Right lobe of liver (tissue), 6 donors: ENCODE measurements at regions not wholly inside any gene's neighbourhood (a gene's known extent, or its start where the extent isn't known, plus 50 kb on each side); places are given as distances from the start of the nearest gene placed in this dataset.

ENCODE experiments used
- ATAC-seq, 4 donors: fragments of 200-7000 bp; cut with Tn5 transposase; one replicate each; pipeline ENCODE4 v1.9.1; 2020; ENCODE audit warnings: mild to moderate bottlenecking in 4 of 4, moderate library complexity in 4 of 4
- DNase-seq, 3 donors: peaks; one replicate each; pipeline ENCODE4 v3.0.0-alpha.2; 2020
- H3K27ac ChIP-seq, 3 donors: fragments of 200-600 bp; one replicate each; pipeline ENCODE4 v1.8.0; 2022
- H3K27me3 ChIP-seq, 2 donors: fragments of 200-600 bp; one replicate each; pipeline ENCODE4 v1.8.0; 2022
- H3K36me3 ChIP-seq, 4 donors: fragments of 200-600 bp; sonication (generic) in 1 of 4; one replicate each; pipeline versions ENCODE4 v1.5.1 to v1.8.0; 2017 to 2022; ENCODE audit warnings: control low read depth in 1 of 4
- H3K4me1 ChIP-seq, 4 donors: fragments of 200-600 bp; sonication (generic) in 1 of 4; one replicate each; pipeline versions ENCODE4 v1.5.1 to v1.8.0; 2017 to 2022; ENCODE audit warnings: control low read depth in 1 of 4
- H3K4me3 ChIP-seq, 3 donors: fragments of 200-600 bp; one replicate each; pipeline ENCODE4 v1.8.0; 2022
- H3K9me3 ChIP-seq, 4 donors: fragments of 200-600 bp; sonication (generic) in 1 of 4; one replicate each; pipeline versions ENCODE4 v1.5.1 to v1.8.0; 2017 to 2022; ENCODE audit warnings: control low read depth in 1 of 4
- POLR2A ChIP-seq: fragments of 450-650 bp; IDR thresholded peaks from one replicate; pipeline ENCODE4 v1.6.1; 2017; ENCODE audit warnings: antibody characterized with exemption, mild to moderate bottlenecking
- WGBS: methylation state at CpG from one replicate; pipeline ENCODE4 v1.1.6; 2018; ENCODE audit warnings: low coverage, low lambda C conversion rate; ENCODE audit not compliant: insufficient coverage; ENCODE audit errors: missing lambda C conversion rate; 5-methylcytosine and 5-hydroxymethylcytosine counted together
- intact Hi-C, 2 donors: fragments of 100-400 bp; cut with DNase I; formaldehyde crosslinking; loops; one replicate each; pipeline versions ENCODE4 v1.11.2 to v1.14.1; 2022
- TF ChIP-seq, protein P1 (sequence below), 4 donors: fragments of 200-600 bp in 3 of 4; fragments of 450-650 bp in 1 of 4; IDR thresholded peaks; one replicate each; pipeline versions ENCODE4 v1.5.1 to v1.8.0; 2016 to 2022; ENCODE audit warnings: antibody characterized with exemption in 4 of 4, mild to moderate bottlenecking in 2 of 4
- donor health status: DM: no; HTN: yes; CAD: no.
- donor health status: DM: no; HTN: no; CAD: no.
- donor health status: DM: no; HTN: no; CAD: no.
- donor health status: DM: no; HTN: yes; CAD: no.
- donor health status: DM: no; HTN: yes; CAD: no.

DNA sequence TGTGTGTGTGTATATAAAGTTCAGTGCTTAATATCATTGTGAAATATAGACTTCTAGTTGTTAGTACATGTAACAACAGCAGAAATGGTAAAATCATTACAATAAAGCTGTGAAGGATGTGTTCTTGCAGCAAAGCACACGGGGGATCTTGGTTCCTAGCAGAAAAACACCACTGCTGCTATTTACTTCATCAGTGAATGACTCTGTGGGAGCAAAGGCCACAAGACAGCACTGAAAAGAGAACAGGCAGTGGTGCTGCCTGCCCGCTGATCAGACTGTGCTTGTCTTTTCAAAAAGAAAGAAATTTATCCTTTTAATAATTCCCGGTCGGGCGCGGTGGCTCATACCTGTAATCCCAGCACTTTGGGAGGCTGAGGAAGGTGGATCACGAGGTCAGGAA is 689.9 kb upstream of the CITED2 start:
- no peaks in the 10 kb centered on the region for H3K4me1 ChIP-seq
- H3K27me3 ChIP-seq: no peaks in the 10 kb centered on the region
- H3K27ac ChIP-seq: no peak overlapping the region
- no peak overlapping the region for H3K4me3 ChIP-seq
- WGBS: 53% methylated on average over 7 of the region's 7 CpGs
- intact Hi-C loops: no loop called here
- H3K9me3 ChIP-seq: no peaks in the 10 kb centered on the region
- no peak for DNase-seq
- no peaks in the 10 kb centered on the region for H3K36me3 ChIP-seq
- TF ChIP-seq, protein P1, sequence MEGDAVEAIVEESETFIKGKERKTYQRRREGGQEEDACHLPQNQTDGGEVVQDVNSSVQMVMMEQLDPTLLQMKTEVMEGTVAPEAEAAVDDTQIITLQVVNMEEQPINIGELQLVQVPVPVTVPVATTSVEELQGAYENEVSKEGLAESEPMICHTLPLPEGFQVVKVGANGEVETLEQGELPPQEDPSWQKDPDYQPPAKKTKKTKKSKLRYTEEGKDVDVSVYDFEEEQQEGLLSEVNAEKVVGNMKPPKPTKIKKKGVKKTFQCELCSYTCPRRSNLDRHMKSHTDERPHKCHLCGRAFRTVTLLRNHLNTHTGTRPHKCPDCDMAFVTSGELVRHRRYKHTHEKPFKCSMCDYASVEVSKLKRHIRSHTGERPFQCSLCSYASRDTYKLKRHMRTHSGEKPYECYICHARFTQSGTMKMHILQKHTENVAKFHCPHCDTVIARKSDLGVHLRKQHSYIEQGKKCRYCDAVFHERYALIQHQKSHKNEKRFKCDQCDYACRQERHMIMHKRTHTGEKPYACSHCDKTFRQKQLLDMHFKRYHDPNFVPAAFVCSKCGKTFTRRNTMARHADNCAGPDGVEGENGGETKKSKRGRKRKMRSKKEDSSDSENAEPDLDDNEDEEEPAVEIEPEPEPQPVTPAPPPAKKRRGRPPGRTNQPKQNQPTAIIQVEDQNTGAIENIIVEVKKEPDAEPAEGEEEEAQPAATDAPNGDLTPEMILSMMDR (IDR thresholded peaks at IDR 0.05): no peak
- no peak for TF ChIP-seq POLR2A
- ATAC-seq: peak; percentile 54 to 75 (median 70)

DNA sequence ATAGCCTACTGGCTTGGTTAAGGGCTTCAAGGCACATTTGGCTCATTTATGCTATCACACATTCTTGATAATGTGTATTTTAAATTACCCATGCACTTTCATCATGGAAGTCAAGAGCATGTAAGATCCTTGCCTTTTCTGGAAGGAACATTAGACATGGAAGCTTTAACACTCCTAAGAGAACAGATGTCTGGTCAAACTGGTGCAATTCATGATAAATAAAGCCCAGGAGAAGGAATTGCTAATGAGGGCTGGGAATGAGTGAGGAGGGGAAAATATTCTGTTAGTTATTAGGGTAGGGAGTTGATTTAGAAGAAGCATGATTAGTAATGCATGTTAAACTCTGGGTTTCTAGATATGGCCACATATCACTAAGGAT is 688.6 kb upstream of the CITED2 start:
- H3K4me1 ChIP-seq: no peaks in the 10 kb centered on the region
- TF ChIP-seq POLR2A: no peak
- TF ChIP-seq, protein P1 (IDR thresholded peaks at IDR 0.05): no peak
- H3K36me3 ChIP-seq: no peaks in the 10 kb centered on the region
- H3K27me3 ChIP-seq: no peaks in the 10 kb centered on the region
- ATAC-seq (no peak), DNase-seq (no peak)
- intact Hi-C loops: no loop called here
- H3K27ac ChIP-seq: no peak overlapping the region
- no peak overlapping the region for H3K4me3 ChIP-seq
- no peaks in the 10 kb centered on the region for H3K9me3 ChIP-seq

DNA sequence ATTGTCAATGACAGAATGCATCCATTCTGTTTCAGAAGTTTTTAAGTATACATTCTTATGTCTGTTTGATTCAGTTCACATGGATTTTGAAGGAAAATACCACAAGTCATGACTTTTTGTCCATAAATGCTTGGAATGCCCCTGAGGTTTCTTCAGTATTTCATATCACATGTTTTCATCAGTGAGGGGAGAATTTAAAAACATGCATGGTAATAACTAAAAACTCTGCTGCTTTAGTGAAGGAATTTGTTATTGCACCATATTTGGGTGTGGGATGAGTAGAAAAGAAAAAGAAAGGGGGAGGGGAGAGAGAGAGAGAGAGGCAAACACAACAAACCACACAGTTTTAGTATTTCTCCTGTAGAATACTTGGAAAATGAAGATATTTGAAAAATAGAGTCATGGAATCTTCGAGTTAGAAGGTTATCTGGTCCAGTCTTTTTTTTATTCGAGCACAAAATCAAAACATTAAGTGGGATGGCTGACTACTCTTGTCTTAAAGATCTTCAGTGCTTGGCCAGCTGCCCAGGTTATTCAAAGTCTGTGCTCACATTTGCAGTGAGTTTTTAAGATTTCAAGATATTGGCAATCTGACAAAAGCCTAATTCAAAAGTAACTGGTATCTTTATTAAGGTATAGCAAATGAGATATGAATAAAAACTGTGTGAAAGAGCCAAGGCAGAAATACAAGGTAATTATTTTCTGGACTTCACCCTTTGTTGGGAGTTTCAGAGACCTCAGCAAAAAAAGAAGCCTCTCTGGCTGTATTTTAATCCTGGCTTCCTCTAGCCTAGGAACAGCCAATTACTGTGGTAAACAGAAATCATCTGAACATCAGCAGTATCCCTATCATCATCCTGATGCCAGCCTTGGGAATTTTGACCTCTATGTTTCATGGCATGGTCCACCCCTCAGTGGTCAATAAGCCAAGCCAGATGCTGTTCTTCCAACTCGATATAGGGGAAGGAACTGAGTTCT is 687.9 kb upstream of the CITED2 start:
- H3K4me3 ChIP-seq: no peak overlapping the region
- H3K4me1 ChIP-seq: no peaks in the 10 kb centered on the region
- intact Hi-C loops: no loop called here
- ATAC-seq (no peak), DNase-seq (no peak)
- H3K36me3 ChIP-seq: no peaks in the 10 kb centered on the region
- no peak overlapping the region for H3K27ac ChIP-seq
- TF ChIP-seq POLR2A: no peak
- TF ChIP-seq, protein P1 (IDR thresholded peaks at IDR 0.05): no peak
- H3K9me3 ChIP-seq: no peaks in the 10 kb centered on the region
- no peaks in the 10 kb centered on the region for H3K27me3 ChIP-seq
- WGBS: 61% methylated on average over 3 of the region's 3 CpGs

DNA sequence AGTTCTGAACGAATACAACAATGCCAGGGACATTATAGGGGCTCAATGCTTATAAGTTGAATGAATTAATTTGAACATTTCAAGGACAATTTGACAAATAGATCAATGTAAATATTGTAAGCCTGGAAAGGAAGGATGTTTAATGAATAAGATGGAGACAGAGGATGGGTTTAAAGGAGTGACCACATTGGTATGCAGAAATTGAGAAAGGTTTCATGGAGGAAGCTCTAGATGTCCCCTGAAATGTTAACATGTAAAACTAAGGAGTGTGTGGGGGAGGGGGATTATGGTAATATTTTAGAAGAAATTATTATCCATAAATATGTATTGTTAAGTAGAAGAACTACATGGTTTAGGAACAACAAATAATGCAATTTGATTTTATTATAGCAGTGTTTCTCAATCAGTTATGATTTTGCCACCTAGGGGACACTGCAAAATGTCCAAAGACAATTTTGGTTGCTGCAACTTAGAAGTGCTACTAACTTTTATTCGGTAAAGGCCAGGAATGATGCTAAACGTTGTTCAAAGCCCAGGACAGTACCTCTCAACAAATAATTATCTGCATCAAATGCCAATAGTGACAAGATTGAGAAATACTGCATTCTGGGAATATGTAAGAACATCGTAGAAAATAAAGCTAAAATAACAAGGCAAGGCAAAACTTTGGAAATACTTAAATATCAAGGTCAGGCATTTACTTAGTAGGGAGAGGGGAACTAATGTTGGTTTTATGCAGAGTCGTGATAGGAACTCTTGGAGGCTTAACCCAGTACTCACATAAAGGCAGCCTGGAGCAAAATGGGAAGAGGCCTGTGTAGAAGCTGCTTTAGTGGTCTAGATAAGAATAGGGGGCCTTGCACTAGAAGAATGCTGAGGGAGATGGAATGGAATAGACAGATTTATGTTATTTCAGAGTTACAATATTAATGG is 686.9 kb upstream of the CITED2 start:
- H3K27ac ChIP-seq: no peak overlapping the region
- no peaks in the 10 kb centered on the region for H3K27me3 ChIP-seq
- intact Hi-C loops: no loop called here
- no peak for DNase-seq
- no peak for ATAC-seq
- WGBS: 77% methylated on average over 5 of the region's 5 CpGs
- H3K4me3 ChIP-seq: no peak overlapping the region
- no peaks in the 10 kb centered on the region for H3K36me3 ChIP-seq
- TF ChIP-seq, protein P1 (IDR thresholded peaks at IDR 0.05): no peak
- no peak for TF ChIP-seq POLR2A
- no peaks in the 10 kb centered on the region for H3K9me3 ChIP-seq
- no peaks in the 10 kb centered on the region for H3K4me1 ChIP-seq
